ENCODE measurements at regions not wholly inside any gene's neighbourhood (a gene's known extent, or its start where the extent isn't known, plus 50 kb on each side); places are given as distances from the start of the nearest gene placed in this dataset.

GRCh38 chr4:125105561-125105960 lies 209.2 kb upstream of the FAT4 start (continued):
- TF ChIP-seq CHD7 (IDR thresholded peaks at IDR 0.05; ENCODE audit: insufficient replicate concordance, low read length) (no peak), YY1 (IDR thresholded peaks at IDR 0.05; ENCODE audit: low read depth, low read length) (no peak), ATF2 (IDR thresholded peaks at IDR 0.05; ENCODE audit: low read length) (no peak), SIRT6 (IDR thresholded peaks at IDR 0.05; ENCODE audit: low read length) (no peak), USF2 (IDR thresholded peaks at IDR 0.05; ENCODE audit: low read length) (no peak), KDM4A (IDR thresholded peaks at IDR 0.05; ENCODE audit: low read depth, low read length, severe bottlenecking) (no peak), MAFK (IDR thresholded peaks at IDR 0.05; ENCODE audit: low read depth, low read length) (no peak), EGR1 (IDR thresholded peaks at IDR 0.05; ENCODE audit: borderline replicate concordance, low read depth, low read length) (no peak), TCF12 (IDR thresholded peaks at IDR 0.05; ENCODE audit: low read depth, low read length) (no peak), CTBP2 (IDR thresholded peaks at IDR 0.05; ENCODE audit: borderline replicate concordance, insufficient read depth, insufficient read length, low read length) (no peak)

All from H1 (cell line).